NT2/D1 (cell line): ENCODE measurements at regions not wholly inside any gene's neighbourhood (a gene's known extent, or its start where the extent isn't known, plus 50 kb on each side); places are given as distances from the start of the nearest gene placed in this dataset.
A peak's percentile ranks its signal among the peaks of the same experiment; 100 is the strongest.

Source experiments
- DNase-seq: peaks from one replicate; pipeline ENCODE4 v3.0.0-alpha.2; 2011; ENCODE audit warnings: low read depth, low spot score
- H3K27me3 ChIP-seq: 2 replicates; pipeline ENCODE4 v1.6.0; 2011; ENCODE audit warnings: mild to moderate bottlenecking; ENCODE audit not compliant: insufficient read length, insufficient read depth
- H3K36me3 ChIP-seq: 2 replicates; pipeline ENCODE4 v1.6.1; 2011; ENCODE audit warnings: mild to moderate bottlenecking, low read length, mixed read lengths; ENCODE audit not compliant: insufficient read depth, insufficient read length
- H3K4me1 ChIP-seq: 2 replicates; pipeline ENCODE4 v1.5.1; 2011; ENCODE audit not compliant: insufficient read depth, insufficient read length
- H3K4me3 ChIP-seq: 2 replicates; pipeline ENCODE4 v1.5.1; 2011; ENCODE audit warnings: low read depth; ENCODE audit not compliant: insufficient read length
- H3K9ac ChIP-seq: 2 replicates; pipeline ENCODE4 v1.6.0; 2011; ENCODE audit warnings: low read depth; ENCODE audit not compliant: insufficient read length
- H3K9me3 ChIP-seq: 2 replicates; pipeline ENCODE4 v1.5.1; 2011; ENCODE audit warnings: mild to moderate bottlenecking, low read length; ENCODE audit not compliant: insufficient read depth
- SUZ12 ChIP-seq: IDR thresholded peaks from 2 replicates; pipeline ENCODE4 v1.6.1; 2011; ENCODE audit not compliant: insufficient read length, insufficient read depth; ENCODE audit errors: extremely low read depth
- YY1 ChIP-seq: IDR thresholded peaks from 2 replicates; pipeline ENCODE4 v1.6.1; 2011; ENCODE audit not compliant: insufficient read length, insufficient read depth
- ZNF274 ChIP-seq: IDR thresholded peaks from 2 replicates; pipeline ENCODE4 v1.6.1; 2011; ENCODE audit warnings: mild to moderate bottlenecking, low read depth, low read length

GRCh38 chrX:69313617-69314290, 148.5 kb upstream of the PJA1 start:
- Histone ChIP-seq H3K4me3 (no peak overlapping the region), H3K36me3 (no peaks in the 10 kb centered on the region), H3K9ac (no peak overlapping the region), H3K27me3 (no peaks in the 10 kb centered on the region), H3K4me1 (peaks cover 19% of the 10 kb centered on the region), H3K9me3 (no peaks in the 10 kb centered on the region)
- no peak for TF ChIP-seq ZNF274
- no peak for TF ChIP-seq YY1
- TF ChIP-seq SUZ12, result no peak
- DNase-seq, result no peak

GRCh38 chrX:69311936-69312670, 146.8 kb upstream of the PJA1 start:
- DNase-seq, result no peak
- Histone ChIP-seq H3K9ac (no peak overlapping the region), H3K9me3 (no peaks in the 10 kb centered on the region), H3K4me1 (peaks cover 10% of the 10 kb centered on the region), H3K27me3 (no peaks in the 10 kb centered on the region), H3K36me3 (no peaks in the 10 kb centered on the region), H3K4me3 (no peak overlapping the region)
- no peak for TF ChIP-seq ZNF274
- no peak for TF ChIP-seq SUZ12

GRCh38 chrX:69309074-69309792, 144.0 kb upstream of the PJA1 start:
- Histone ChIP-seq H3K9me3 (no peaks in the 10 kb centered on the region), H3K4me3 (no peak overlapping the region), H3K4me1 (peaks cover 5% of the 10 kb centered on the region), H3K27me3 (no peaks in the 10 kb centered on the region), H3K36me3 (no peaks in the 10 kb centered on the region), H3K9ac (no peak overlapping the region)
- TF ChIP-seq SUZ12, result no peak
- TF ChIP-seq ZNF274, result no peak
- TF ChIP-seq YY1, result no peak
- no peak for DNase-seq

- Histone ChIP-seq H3K4me3 (no peak overlapping the region), H3K27me3 (no peaks in the 10 kb centered on the region), H3K36me3 (no peaks in the 10 kb centered on the region), H3K9ac (no peak overlapping the region), H3K9me3 (no peaks in the 10 kb centered on the region), H3K4me1 (peaks cover 5% of the 10 kb centered on the region)
- TF ChIP-seq ZNF274 (no peak), SUZ12 (no peak), YY1 (no peak)
- DNase-seq, result peak; percentile 64
These were observed 142.5 kb upstream of the PJA1 start for GRCh38 chrX:69307756-69308155.

- Histone ChIP-seq H3K36me3 (no peaks in the 10 kb centered on the region), H3K4me1 (peaks cover 3% of the 10 kb centered on the region), H3K4me3 (no peak overlapping the region), H3K9ac (peak overlapping the region; percentile 64), H3K27me3 (no peaks in the 10 kb centered on the region), H3K9me3 (no peaks in the 10 kb centered on the region)
- no peak for DNase-seq
- no peak for TF ChIP-seq YY1
- no peak for TF ChIP-seq ZNF274
- TF ChIP-seq SUZ12, result no peak
These were observed 141.8 kb upstream of the PJA1 start for GRCh38 chrX:69307029-69307428.

GRCh38 chrX:69306063-69306404, 140.8 kb upstream of the PJA1 start:
- TF ChIP-seq SUZ12, result no peak
- no peak for TF ChIP-seq YY1
- TF ChIP-seq ZNF274, result no peak
- no peaks in the 10 kb centered on the region for H3K9me3 ChIP-seq
- peak overlapping the region; percentile 6 for H3K4me3 ChIP-seq
- H3K27me3 ChIP-seq, result no peaks in the 10 kb centered on the region
- H3K9ac ChIP-seq, result peak overlapping the region; percentile 62
- peaks cover 2% of the 10 kb centered on the region for H3K4me1 ChIP-seq
- H3K36me3 ChIP-seq, result no peaks in the 10 kb centered on the region
- DNase-seq, result no peak

GRCh38 chrX:69305333-69306062, 140.2 kb upstream of the PJA1 start:
- no peak for TF ChIP-seq ZNF274
- TF ChIP-seq SUZ12, result no peak
- no peak for TF ChIP-seq YY1
- H3K9ac ChIP-seq, result peak overlapping the region; percentile 62
- no peaks in the 10 kb centered on the region for H3K27me3 ChIP-seq
- H3K36me3 ChIP-seq, result no peaks in the 10 kb centered on the region
- H3K9me3 ChIP-seq, result no peaks in the 10 kb centered on the region
- peaks cover 2% of the 10 kb centered on the region for H3K4me1 ChIP-seq
- peak; percentile 90 for DNase-seq
- no peak overlapping the region for H3K4me3 ChIP-seq
